SKM-1 treated with dmso at 0.1 percent for 144 hours (cell line): ENCODE measurements at regions not wholly inside any gene's neighbourhood (a gene's known extent, or its start where the extent isn't known, plus 50 kb on each side); places are given as distances from the start of the nearest gene placed in this dataset.

Source experiments
- DNase-seq: peaks from one replicate; lab custom pipeline; 2025; ENCODE audit not compliant: unreplicated experiment; lab: John Stamatoyannopoulos, UW

- DNase-seq, result no peak
Measured at GRCh38 chr1:114232691-114233090, 79.0 kb upstream of the SYT6 start.

- no peak for DNase-seq
Measured at GRCh38 chr1:114231301-114231700, 77.6 kb upstream of the SYT6 start.

GRCh38 chr1:114229368-114229767 lies 75.7 kb upstream of the SYT6 start:
- no peak for DNase-seq

DNA sequence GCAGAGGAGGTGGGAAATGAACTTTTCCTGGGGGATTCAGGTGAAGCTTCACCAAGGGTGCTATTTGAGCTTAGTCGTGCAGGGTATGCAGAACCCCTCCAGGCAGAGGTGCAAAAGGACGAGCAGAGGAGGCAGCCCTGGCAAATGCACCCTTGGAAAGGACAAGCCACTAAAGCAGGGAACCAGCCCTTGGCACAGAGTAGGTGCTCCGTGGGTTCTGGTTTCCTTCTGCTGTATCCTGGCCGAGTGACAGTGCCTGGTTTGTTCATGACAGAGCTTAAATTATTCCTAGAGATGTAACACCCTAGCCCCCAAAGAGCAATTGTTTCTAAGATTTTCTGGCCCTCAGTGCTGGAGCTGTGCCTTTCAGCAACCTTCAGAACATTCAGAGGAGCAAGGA lies 73.4 kb upstream of the SYT6 start:
- no peak for DNase-seq

- DNase-seq, result no peak
Measured at GRCh38 chr1:114224196-114224907, 70.7 kb upstream of the SYT6 start.

GRCh38 chr1:114222920-114223319 lies 69.3 kb upstream of the SYT6 start:
- no peak for DNase-seq

- DNase-seq, result no peak
Measured at GRCh38 chr1:114219172-114219868, 65.7 kb upstream of the SYT6 start.

GRCh38 chr1:114218361-114219171 lies 64.9 kb upstream of the SYT6 start:
- DNase-seq, result no peak

GRCh38 chr1:114216431-114217173 lies 62.9 kb upstream of the SYT6 start:
- no peak for DNase-seq

- DNase-seq, result no peak
Measured at GRCh38 chr1:114215436-114215835, 61.8 kb upstream of the SYT6 start.

DNA sequence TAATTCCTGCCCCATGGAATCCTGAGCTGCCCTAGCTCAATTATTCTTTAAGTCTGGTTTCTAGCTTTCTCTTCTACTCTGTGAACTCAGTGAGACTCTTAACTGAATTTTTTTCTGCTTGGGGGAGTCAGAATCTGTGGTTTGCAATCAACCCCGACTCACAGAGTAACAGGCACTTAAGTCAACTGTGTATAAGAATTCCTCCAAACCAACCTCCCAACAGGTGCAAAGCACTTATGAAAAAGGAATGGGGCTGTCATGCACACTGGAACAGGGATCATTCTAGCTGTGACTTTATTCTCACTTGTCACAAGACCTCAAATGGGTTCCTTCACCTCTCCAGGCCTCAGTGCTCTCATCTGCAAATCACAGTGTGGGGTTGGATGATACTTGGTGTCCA lies 60.3 kb upstream of the SYT6 start:
- no peak for DNase-seq

GRCh38 chr1:114209971-114210370 lies 56.3 kb upstream of the SYT6 start:
- no peak for DNase-seq

- DNase-seq, result peak; percentile 27
Measured at GRCh38 chr1:114208714-114209113, 55.0 kb upstream of the SYT6 start.

GRCh38 chr1:114208106-114208505 lies 54.4 kb upstream of the SYT6 start:
- no peak for DNase-seq

DNA sequence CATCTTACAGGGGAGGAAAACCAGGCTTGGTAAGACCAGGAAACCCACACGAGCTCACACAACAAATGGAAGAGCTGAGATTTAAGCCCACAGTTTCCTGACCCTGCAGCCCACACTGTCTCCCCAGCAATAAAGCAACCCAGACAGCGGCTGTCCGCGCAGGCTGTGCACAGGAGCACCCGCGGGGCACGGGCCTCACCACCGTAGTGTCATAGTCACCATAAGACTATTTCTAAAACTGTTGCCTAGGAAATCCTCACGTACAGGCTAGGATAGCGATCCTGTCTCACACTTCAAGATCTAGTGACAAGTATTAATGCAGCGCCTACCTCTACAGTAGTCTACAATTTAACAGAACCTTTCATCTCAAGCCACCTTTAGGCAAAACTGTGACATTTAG lies 54.0 kb upstream of the SYT6 start:
- no peak for DNase-seq

GRCh38 chr1:114206392-114206791 lies 52.7 kb upstream of the SYT6 start:
- no peak for DNase-seq

DNA sequence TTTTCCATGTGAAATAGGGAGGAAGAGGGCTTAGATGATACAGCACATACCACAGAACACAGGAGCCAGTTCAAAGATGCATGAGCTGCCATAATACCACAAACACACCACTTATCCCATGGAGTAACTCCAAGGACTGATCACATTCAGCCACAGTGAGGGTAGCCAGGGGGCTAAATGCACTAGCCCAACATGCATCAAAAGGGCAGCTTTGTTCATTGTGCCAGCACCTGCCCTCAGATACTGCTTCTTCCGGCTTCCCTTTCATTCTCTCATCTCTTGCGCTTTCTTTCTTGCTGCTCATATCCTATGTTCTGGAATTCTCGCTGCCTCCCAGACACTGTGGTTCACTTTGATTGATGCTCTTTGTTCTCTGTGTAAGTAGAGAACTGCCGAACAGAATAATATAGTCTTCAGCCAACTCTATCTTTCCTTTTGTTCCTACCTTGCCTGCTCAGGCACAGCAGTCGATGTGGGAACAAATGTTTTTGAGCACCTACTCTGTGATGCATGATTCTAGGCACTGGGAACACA lies 50.0 kb upstream of the SYT6 start:
- no peak for DNase-seq
